H9 (cell line): ENCODE measurements at regions not wholly inside any gene's neighbourhood (a gene's known extent, or its start where the extent isn't known, plus 50 kb on each side); places are given as distances from the start of the nearest gene placed in this dataset.
"Not testable (repeated sequence)": the region's sequence is repeated elsewhere in the genome, so short reads cannot be mapped to it uniquely, and the experiment has no call there.

Experiments
- DNase-seq: peaks from one replicate; pipeline ENCODE4 v3.0.0-alpha.2; 2017
- H2AFZ ChIP-seq: one replicate; pipeline ENCODE4 v1.6.1; 2013; ENCODE audit warnings: mild to moderate bottlenecking, low read length, control low read depth, moderate library complexity
- H2AK5ac ChIP-seq: 2 replicates; pipeline ENCODE4 v1.6.1; 2013; ENCODE audit warnings: low read length, control low read depth, mixed read lengths; ENCODE audit not compliant: insufficient read length
- H2BK120ac ChIP-seq: one replicate; pipeline ENCODE4 v1.6.1; 2013; ENCODE audit warnings: low read depth, mild to moderate bottlenecking, low read length, control low read depth, inconsistent platforms; ENCODE audit not compliant: poor library complexity, severe bottlenecking
- H2BK12ac ChIP-seq: 2 replicates; pipeline ENCODE4 v1.6.1; 2013; ENCODE audit warnings: low read length, control low read depth, mixed read lengths, low read depth; ENCODE audit not compliant: insufficient read length
- H2BK15ac ChIP-seq: 2 replicates; pipeline ENCODE4 v1.6.1; 2013; ENCODE audit warnings: low read depth, low read length, control low read depth
- H2BK20ac ChIP-seq: one replicate; pipeline ENCODE4 v1.6.1; 2013; ENCODE audit warnings: low read depth, mild to moderate bottlenecking, low read length, control low read depth, inconsistent platforms; ENCODE audit not compliant: poor library complexity, severe bottlenecking
- H2BK5ac ChIP-seq: 2 replicates; pipeline ENCODE4 v1.6.1; 2013; ENCODE audit warnings: low read length, control low read depth, mixed read lengths; ENCODE audit not compliant: insufficient read length
- H3K14ac ChIP-seq: 2 replicates; pipeline ENCODE4 v1.6.1; 2013; ENCODE audit warnings: low read length, control low read depth; ENCODE audit not compliant: insufficient read depth
- H3K18ac ChIP-seq: 2 replicates; pipeline ENCODE4 v1.6.1; 2013; ENCODE audit warnings: low read depth, mild to moderate bottlenecking, mixed read lengths, low read length, control low read depth; ENCODE audit not compliant: insufficient read length
- H3K23ac ChIP-seq: 2 replicates; pipeline ENCODE4 v1.6.1; 2013; ENCODE audit warnings: low read length, control low read depth, mixed read lengths, low read depth; ENCODE audit not compliant: insufficient read length
- H3K23me2 ChIP-seq: 2 replicates; pipeline ENCODE4 v1.6.1; 2013; ENCODE audit warnings: low read depth, mild to moderate bottlenecking, mixed read lengths, low read length, control low read depth; ENCODE audit not compliant: insufficient read length, poor library complexity, severe bottlenecking
- H3K27ac ChIP-seq: 2 replicates; pipeline ENCODE4 v1.5.1; 2013; ENCODE audit warnings: low read length, control low read depth, mixed read lengths, low read depth; ENCODE audit not compliant: insufficient read length
- H3K27me3 ChIP-seq: 2 replicates; pipeline ENCODE4 v1.6.1; 2013; ENCODE audit warnings: low read length, control low read depth, inconsistent platforms; ENCODE audit not compliant: insufficient read depth
- H3K4ac ChIP-seq: 2 replicates; pipeline ENCODE4 v1.6.1; 2013; ENCODE audit warnings: low read depth, mild to moderate bottlenecking, control low read depth, inconsistent platforms, low read length, moderate library complexity
- H3K4me1 ChIP-seq: 2 replicates; pipeline ENCODE4 v1.6.1; 2013; ENCODE audit warnings: low read length, control low read depth, inconsistent platforms; ENCODE audit not compliant: insufficient read depth
- H3K4me2 ChIP-seq: 2 replicates; pipeline ENCODE4 v1.6.1; 2013; ENCODE audit warnings: low read length, control low read depth, mixed read lengths; ENCODE audit not compliant: insufficient read length, insufficient read depth
- H3K56ac ChIP-seq: 2 replicates; pipeline ENCODE4 v1.6.1; 2013; ENCODE audit warnings: low read depth, mild to moderate bottlenecking, mixed read lengths, low read length, control low read depth; ENCODE audit not compliant: insufficient read length
- H3K79me1 ChIP-seq: 2 replicates; pipeline ENCODE4 v1.6.1; 2013; ENCODE audit warnings: low read depth, mild to moderate bottlenecking, moderate library complexity, low read length, control low read depth, inconsistent platforms; ENCODE audit not compliant: insufficient read depth, poor library complexity, severe bottlenecking
- H3K79me2 ChIP-seq: 2 replicates; pipeline ENCODE4 v1.6.1; 2013; ENCODE audit warnings: low read length, control low read depth, inconsistent platforms; ENCODE audit not compliant: insufficient read depth
- H3K9ac ChIP-seq: 2 replicates; pipeline ENCODE4 v1.6.1; 2013; ENCODE audit warnings: low read length, control low read depth, mixed read lengths; ENCODE audit not compliant: insufficient read length; ENCODE audit errors: extremely low read depth
- H3K9me3 ChIP-seq: one replicate; pipeline ENCODE4 v1.6.1; 2013; ENCODE audit warnings: low read depth, low read length, inconsistent platforms; ENCODE audit not compliant: control insufficient read depth
- H3T11ph ChIP-seq: one replicate; pipeline ENCODE4 v1.6.1; 2013; ENCODE audit warnings: mild to moderate bottlenecking, low read length, control low read depth, inconsistent platforms
- H4K20me1 ChIP-seq: one replicate; pipeline ENCODE4 v1.6.1; 2013; ENCODE audit not compliant: control insufficient read depth, insufficient read length, insufficient read depth
- H4K5ac ChIP-seq: 2 replicates; pipeline ENCODE4 v1.6.1; 2013; ENCODE audit warnings: low read depth, mild to moderate bottlenecking, mixed read lengths, low read length, control low read depth; ENCODE audit not compliant: insufficient read length
- H4K8ac ChIP-seq: replicated peaks from 2 replicates; pipeline ENCODE4 v1.6.1; 2013; ENCODE audit warnings: low read length, control low read depth, mixed read lengths, low read depth; ENCODE audit not compliant: insufficient read length
- H4K91ac ChIP-seq: 2 replicates; pipeline ENCODE4 v1.6.1; 2013; ENCODE audit warnings: low read depth, mild to moderate bottlenecking, moderate library complexity, mixed read lengths, low read length, control low read depth; ENCODE audit not compliant: insufficient read length
- H3K27ac Mint-ChIP-seq, 3 experiments: 2 replicates in 2 of 3; 3 replicates in 1 of 3; pipeline ENCODE4 v1.8.0; 2020 to 2021; ENCODE audit warnings: mixed read lengths in 3 of 3, mild to moderate bottlenecking in 1 of 3, moderate library complexity in 1 of 3
- H3K27me3 Mint-ChIP-seq: 2 replicates; pipeline ENCODE4 v1.8.0; 2021; ENCODE audit warnings: low read depth, mild to moderate bottlenecking, moderate library complexity, mixed read lengths
- H3K36me3 Mint-ChIP-seq, 3 experiments: 2 replicates in 2 of 3; 3 replicates in 1 of 3; pipeline ENCODE4 v1.8.0; 2020 to 2021; ENCODE audit warnings: low read depth in 3 of 3, mixed read lengths in 3 of 3; ENCODE audit not compliant: insufficient read depth in 1 of 3
- H3K4me1 Mint-ChIP-seq, 2 experiments: 2 replicates each; pipeline ENCODE4 v1.8.0; 2020; ENCODE audit warnings: mixed read lengths in 2 of 2
- H3K4me3 Mint-ChIP-seq, 2 experiments: 2 replicates in 1 of 2; 3 replicates in 1 of 2; pipeline ENCODE4 v1.8.0; 2020 to 2021; ENCODE audit warnings: mild to moderate bottlenecking in 2 of 2, mixed read lengths in 2 of 2, moderate library complexity in 1 of 2
- H3K9me3 Mint-ChIP-seq, 2 experiments: 2 replicates in 1 of 2; 3 replicates in 1 of 2; pipeline ENCODE4 v1.8.0; 2020; ENCODE audit warnings: mild to moderate bottlenecking in 2 of 2, mixed read lengths in 2 of 2, moderate library complexity in 1 of 2
- WGBS: extraction: QIAGEN DNeasy Blood & Tissue Kit; methylation state at CpG from one replicate; pipeline ENCODE4 v1.1.7; 2013; ENCODE audit warnings: missing lambda C conversion rate, low lambda C conversion rate, mixed read lengths; ENCODE audit not compliant: insufficient read length; ENCODE audit errors: extremely low coverage; 5-methylcytosine and 5-hydroxymethylcytosine counted together
- TF ChIP-seq, protein P1 (sequence below): fragments of 200-600 bp; sonication (generic); conservative IDR thresholded peaks from 3 replicates; pipeline ENCODE4 v1.8.0; 2021; ENCODE audit warnings: antibody characterized with exemption, mild to moderate bottlenecking

GRCh38 chr13:42381165-42381425 lies 109.1 kb downstream of the AKAP11 start:
- Histone ChIP-seq H2BK5ac (no peak overlapping the region), H3K4ac (no peak overlapping the region), H3K23ac (no peak overlapping the region), H3K14ac (no peak overlapping the region), H3K18ac (no peak overlapping the region), H2BK15ac (no peak overlapping the region), H3K79me2 (no peaks in the 10 kb centered on the region), H4K5ac (no peak overlapping the region), H3K23me2 (no peaks in the 10 kb centered on the region), H2AFZ (no peak overlapping the region), H3K56ac (no peak overlapping the region), H4K8ac (no peak overlapping the region), H4K20me1 (no peaks in the 10 kb centered on the region), H3K9me3 (no peaks in the 10 kb centered on the region), H2BK120ac (no peak overlapping the region), H3T11ph (no peak overlapping the region), H3K79me1 (no peaks in the 10 kb centered on the region), H2BK12ac (no peak overlapping the region), H3K4me1 (no peaks in the 10 kb centered on the region), H3K27ac (no peak overlapping the region), H3K27me3 (no peaks in the 10 kb centered on the region), H3K4me2 (no peak overlapping the region), H2AK5ac (no peak overlapping the region), H4K91ac (no peak overlapping the region), H2BK20ac (no peak overlapping the region), H3K9ac (no peak overlapping the region)
- H3K9me3 Mint-ChIP-seq = peaks cover 0 to 22% of the 10 kb centered on the region in 2 experiments; a peak in 4 of 5 replicates
- peaks cover 2% of the 10 kb centered on the region; the same call in 1 of the 2 replicates for H3K27me3 Mint-ChIP-seq
- no peak overlapping the region for H3K27ac Mint-ChIP-seq
- H3K4me3 Mint-ChIP-seq = no peak overlapping the region
- TF ChIP-seq, protein P1, sequence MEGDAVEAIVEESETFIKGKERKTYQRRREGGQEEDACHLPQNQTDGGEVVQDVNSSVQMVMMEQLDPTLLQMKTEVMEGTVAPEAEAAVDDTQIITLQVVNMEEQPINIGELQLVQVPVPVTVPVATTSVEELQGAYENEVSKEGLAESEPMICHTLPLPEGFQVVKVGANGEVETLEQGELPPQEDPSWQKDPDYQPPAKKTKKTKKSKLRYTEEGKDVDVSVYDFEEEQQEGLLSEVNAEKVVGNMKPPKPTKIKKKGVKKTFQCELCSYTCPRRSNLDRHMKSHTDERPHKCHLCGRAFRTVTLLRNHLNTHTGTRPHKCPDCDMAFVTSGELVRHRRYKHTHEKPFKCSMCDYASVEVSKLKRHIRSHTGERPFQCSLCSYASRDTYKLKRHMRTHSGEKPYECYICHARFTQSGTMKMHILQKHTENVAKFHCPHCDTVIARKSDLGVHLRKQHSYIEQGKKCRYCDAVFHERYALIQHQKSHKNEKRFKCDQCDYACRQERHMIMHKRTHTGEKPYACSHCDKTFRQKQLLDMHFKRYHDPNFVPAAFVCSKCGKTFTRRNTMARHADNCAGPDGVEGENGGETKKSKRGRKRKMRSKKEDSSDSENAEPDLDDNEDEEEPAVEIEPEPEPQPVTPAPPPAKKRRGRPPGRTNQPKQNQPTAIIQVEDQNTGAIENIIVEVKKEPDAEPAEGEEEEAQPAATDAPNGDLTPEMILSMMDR = no peak
- H3K36me3 Mint-ChIP-seq = peaks cover 2 to 9% (median 4%) of the 10 kb centered on the region in 3 experiments; a peak in 3 of 7 replicates
- no peaks in the 10 kb centered on the region for H3K4me1 Mint-ChIP-seq
- DNase-seq = no peak
- no CpG with 5 or more reads among the region's 4 CpGs for WGBS

DNA sequence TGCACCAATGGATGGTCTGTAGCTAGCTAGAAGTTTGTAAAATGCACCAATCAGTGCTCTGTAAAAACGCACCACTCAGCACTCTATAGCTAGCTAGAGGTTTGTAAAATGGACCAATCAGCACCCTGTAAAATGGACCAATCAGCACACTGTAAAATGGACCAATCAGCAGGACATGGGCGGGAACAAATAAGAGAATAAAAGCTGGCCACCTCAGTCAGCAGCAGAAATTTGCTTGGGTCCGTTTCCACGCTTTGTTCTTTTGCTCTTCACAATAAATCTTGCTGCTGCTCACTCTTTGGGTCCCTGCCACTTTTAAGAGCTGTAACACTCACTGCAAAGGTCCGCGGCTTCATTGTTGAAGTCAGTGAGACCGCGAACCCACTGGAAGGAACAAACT lies 109.5 kb downstream of the AKAP11 start:
- DNase-seq, H3K4ac ChIP-seq, H3K36me3 Mint-ChIP-seq, H4K91ac ChIP-seq, H4K20me1 ChIP-seq, H3K79me1 ChIP-seq, H3K4me3 Mint-ChIP-seq, H3K27ac ChIP-seq, H2BK15ac ChIP-seq, H3K27ac Mint-ChIP-seq, H2BK5ac ChIP-seq, H3K79me2 ChIP-seq, H3K9ac ChIP-seq, H3K4me1 ChIP-seq, H3K23me2 ChIP-seq, H3K56ac ChIP-seq, H3K27me3 Mint-ChIP-seq, H3K14ac ChIP-seq, H3T11ph ChIP-seq, H3K27me3 ChIP-seq, H2BK12ac ChIP-seq, H4K8ac ChIP-seq, H2BK20ac ChIP-seq, H2AK5ac ChIP-seq, H2AFZ ChIP-seq, H2BK120ac ChIP-seq, H3K18ac ChIP-seq, H3K4me2 ChIP-seq, H3K23ac ChIP-seq, H3K4me1 Mint-ChIP-seq, H4K5ac ChIP-seq, H3K9me3 ChIP-seq: not testable (repeated sequence)
- no CpG with 5 or more reads among the region's 8 CpGs for WGBS
- peaks cover 0 to 22% of the 10 kb centered on the region in 2 experiments; a peak in 4 of 5 replicates for H3K9me3 Mint-ChIP-seq
